HEK293 (cell line): ENCODE measurements at regions not wholly inside any gene's neighbourhood (a gene's known extent, or its start where the extent isn't known, plus 50 kb on each side); places are given as distances from the start of the nearest gene placed in this dataset.
"Not testable (repeated sequence)": the region's sequence is repeated elsewhere in the genome, so short reads cannot be mapped to it uniquely, and the experiment has no call there.

Source experiments
- CTCF ChIP-seq: fragments of 450-650 bp; formaldehyde crosslinking; IDR thresholded peaks from 2 replicates; pipeline ENCODE4 v1.5.1; 2016; ENCODE audit warnings: missing biosample characterization, missing genetic modification characterization
- OSR2 ChIP-seq: fragments of 450-650 bp; formaldehyde crosslinking; IDR thresholded peaks from 2 replicates; pipeline ENCODE4 v1.5.1; 2016; ENCODE audit warnings: missing biosample characterization, missing genetic modification characterization
- ZNF324 ChIP-seq: fragments of 450-650 bp; formaldehyde crosslinking; IDR thresholded peaks from 2 replicates; pipeline ENCODE4 v1.5.1; 2016; ENCODE audit warnings: missing biosample characterization, missing genetic modification characterization
- TF ChIP-seq, protein P1 (sequence below): fragments of 450-650 bp; formaldehyde crosslinking; IDR thresholded peaks from 2 replicates; pipeline ENCODE4 v1.5.1; 2016; ENCODE audit warnings: missing biosample characterization, missing genetic modification characterization
- TF ChIP-seq, protein P2 (sequence below): fragments of 450-650 bp; formaldehyde crosslinking; IDR thresholded peaks from 2 replicates; pipeline ENCODE4 v1.5.1; 2016; ENCODE audit warnings: missing biosample characterization, missing genetic modification characterization

DNA sequence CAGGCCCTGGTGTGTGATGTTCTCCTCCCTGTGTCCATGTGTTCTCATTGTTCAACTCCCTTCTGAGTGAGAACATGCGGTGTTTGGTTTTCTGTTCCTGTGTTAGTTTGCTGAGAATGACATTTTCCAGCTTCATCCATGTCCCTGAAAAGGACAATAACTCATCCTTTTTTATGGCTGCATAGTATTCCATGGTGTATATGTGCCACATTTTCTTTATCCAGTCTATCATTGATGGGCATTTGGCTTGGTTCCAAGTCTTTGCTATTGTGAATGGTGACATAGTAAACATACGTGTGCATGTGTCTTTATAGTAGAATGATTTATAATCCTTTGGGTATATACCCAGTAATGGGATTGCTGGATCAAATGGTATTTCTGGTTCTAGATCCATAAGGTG is 964.6 kb upstream of the CITED2 start:
- not testable (repeated sequence) for TF ChIP-seq CTCF; OSR2 (tag by site-specific recombination); ZNF324 (tag by site-specific recombination)
- TF ChIP-seq, protein P1, sequence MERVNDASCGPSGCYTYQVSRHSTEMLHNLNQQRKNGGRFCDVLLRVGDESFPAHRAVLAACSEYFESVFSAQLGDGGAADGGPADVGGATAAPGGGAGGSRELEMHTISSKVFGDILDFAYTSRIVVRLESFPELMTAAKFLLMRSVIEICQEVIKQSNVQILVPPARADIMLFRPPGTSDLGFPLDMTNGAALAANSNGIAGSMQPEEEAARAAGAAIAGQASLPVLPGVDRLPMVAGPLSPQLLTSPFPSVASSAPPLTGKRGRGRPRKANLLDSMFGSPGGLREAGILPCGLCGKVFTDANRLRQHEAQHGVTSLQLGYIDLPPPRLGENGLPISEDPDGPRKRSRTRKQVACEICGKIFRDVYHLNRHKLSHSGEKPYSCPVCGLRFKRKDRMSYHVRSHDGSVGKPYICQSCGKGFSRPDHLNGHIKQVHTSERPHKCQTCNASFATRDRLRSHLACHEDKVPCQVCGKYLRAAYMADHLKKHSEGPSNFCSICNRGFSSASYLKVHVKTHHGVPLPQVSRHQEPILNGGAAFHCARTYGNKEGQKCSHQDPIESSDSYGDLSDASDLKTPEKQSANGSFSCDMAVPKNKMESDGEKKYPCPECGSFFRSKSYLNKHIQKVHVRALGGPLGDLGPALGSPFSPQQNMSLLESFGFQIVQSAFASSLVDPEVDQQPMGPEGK (tag by site-specific recombination), result not testable (repeated sequence)
- TF ChIP-seq, protein P2, sequence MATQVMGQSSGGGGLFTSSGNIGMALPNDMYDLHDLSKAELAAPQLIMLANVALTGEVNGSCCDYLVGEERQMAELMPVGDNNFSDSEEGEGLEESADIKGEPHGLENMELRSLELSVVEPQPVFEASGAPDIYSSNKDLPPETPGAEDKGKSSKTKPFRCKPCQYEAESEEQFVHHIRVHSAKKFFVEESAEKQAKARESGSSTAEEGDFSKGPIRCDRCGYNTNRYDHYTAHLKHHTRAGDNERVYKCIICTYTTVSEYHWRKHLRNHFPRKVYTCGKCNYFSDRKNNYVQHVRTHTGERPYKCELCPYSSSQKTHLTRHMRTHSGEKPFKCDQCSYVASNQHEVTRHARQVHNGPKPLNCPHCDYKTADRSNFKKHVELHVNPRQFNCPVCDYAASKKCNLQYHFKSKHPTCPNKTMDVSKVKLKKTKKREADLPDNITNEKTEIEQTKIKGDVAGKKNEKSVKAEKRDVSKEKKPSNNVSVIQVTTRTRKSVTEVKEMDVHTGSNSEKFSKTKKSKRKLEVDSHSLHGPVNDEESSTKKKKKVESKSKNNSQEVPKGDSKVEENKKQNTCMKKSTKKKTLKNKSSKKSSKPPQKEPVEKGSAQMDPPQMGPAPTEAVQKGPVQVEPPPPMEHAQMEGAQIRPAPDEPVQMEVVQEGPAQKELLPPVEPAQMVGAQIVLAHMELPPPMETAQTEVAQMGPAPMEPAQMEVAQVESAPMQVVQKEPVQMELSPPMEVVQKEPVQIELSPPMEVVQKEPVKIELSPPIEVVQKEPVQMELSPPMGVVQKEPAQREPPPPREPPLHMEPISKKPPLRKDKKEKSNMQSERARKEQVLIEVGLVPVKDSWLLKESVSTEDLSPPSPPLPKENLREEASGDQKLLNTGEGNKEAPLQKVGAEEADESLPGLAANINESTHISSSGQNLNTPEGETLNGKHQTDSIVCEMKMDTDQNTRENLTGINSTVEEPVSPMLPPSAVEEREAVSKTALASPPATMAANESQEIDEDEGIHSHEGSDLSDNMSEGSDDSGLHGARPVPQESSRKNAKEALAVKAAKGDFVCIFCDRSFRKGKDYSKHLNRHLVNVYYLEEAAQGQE (tag by site-specific recombination), result not testable (repeated sequence)
